Glutamatergic neuron (in vitro differentiated cells): ENCODE measurements at regions not wholly inside any gene's neighbourhood (a gene's known extent, or its start where the extent isn't known, plus 50 kb on each side); places are given as distances from the start of the nearest gene placed in this dataset.

Experiments used
- DNase-seq: peaks from one replicate; pipeline ENCODE4 v3.0.0; 2022
- H3K27ac Mint-ChIP-seq: one replicate; pipeline ENCODE4 v1.8.0; 2020; ENCODE audit warnings: mild to moderate bottlenecking, mixed read lengths, inconsistent platforms; ENCODE audit not compliant: unreplicated experiment
- H3K27me3 Mint-ChIP-seq: one replicate; pipeline ENCODE4 v1.8.0; 2020; ENCODE audit warnings: mild to moderate bottlenecking, moderate library complexity, mixed read lengths, inconsistent platforms; ENCODE audit not compliant: unreplicated experiment
- H3K36me3 Mint-ChIP-seq: one replicate; pipeline ENCODE4 v1.8.0; 2020; ENCODE audit warnings: mild to moderate bottlenecking, mixed read lengths, inconsistent platforms; ENCODE audit not compliant: unreplicated experiment
- H3K4me1 Mint-ChIP-seq: one replicate; pipeline ENCODE4 v1.8.0; 2020; ENCODE audit warnings: mild to moderate bottlenecking, low read depth, mixed read lengths, inconsistent platforms; ENCODE audit not compliant: unreplicated experiment
- H3K4me3 Mint-ChIP-seq: one replicate; pipeline ENCODE4 v1.8.0; 2020; ENCODE audit warnings: mild to moderate bottlenecking, mixed read lengths, inconsistent platforms; ENCODE audit not compliant: unreplicated experiment
- H3K9me3 Mint-ChIP-seq: one replicate; pipeline ENCODE4 v1.8.0; 2020; ENCODE audit warnings: mild to moderate bottlenecking, moderate library complexity, mixed read lengths, inconsistent platforms; ENCODE audit not compliant: unreplicated experiment
- CTCF ChIP-seq: fragments of 200-600 bp; sonication (generic); IDR thresholded peaks from one replicate; pipeline ENCODE4 v1.5.0; 2021; ENCODE audit not compliant: partially characterized antibody, unreplicated experiment

- Mint-ChIP-seq H3K27me3 (peaks cover 2% of the 10 kb centered on the region), H3K4me3 (no peak overlapping the region), H3K9me3 (no peaks in the 10 kb centered on the region), H3K27ac (no peak overlapping the region), H3K36me3 (no peaks in the 10 kb centered on the region), H3K4me1 (no peaks in the 10 kb centered on the region)
- DNase-seq = no peak
- no peak for TF ChIP-seq CTCF
Measured at GRCh38 chr13:58235454-58235853, 603.9 kb downstream of the PCDH17 start.

DNA sequence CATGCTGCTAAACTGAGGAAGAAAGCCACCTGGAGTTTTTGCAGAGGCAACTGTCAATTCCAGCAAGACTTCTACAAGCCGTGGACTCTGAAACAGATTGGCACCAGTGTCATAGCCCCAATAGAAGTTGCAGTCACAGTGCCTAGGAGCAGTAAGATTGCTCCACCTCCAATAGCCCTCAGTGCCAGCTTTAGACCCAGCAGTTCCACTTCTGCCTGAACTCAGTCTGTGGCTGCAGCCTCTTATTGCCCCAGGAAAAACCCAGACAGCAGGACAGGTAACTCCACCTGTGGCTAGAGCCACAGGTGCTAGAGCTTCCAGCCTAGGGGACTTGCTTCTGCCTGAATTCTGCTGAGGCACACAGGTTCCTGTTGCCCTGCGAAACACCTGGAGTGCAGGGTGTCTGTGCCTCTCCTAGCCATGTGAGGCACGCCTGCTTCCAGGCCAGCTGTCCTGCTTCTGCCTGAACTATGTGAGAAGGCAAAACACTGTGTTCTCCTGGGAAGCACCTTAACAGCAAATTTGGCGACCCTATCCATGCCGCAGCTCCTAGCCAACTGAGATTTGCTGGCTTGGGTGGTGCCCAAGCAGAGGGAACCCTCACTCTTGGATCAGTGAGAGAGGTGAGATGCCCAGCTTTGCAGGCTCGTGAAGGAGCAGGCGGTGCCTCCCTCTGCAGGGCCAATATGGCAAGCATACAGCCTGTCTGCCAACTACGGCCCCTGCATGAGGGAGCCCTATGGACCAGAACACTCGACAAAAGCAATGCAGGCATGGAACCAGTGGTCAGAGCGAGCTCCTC, 607.6 kb downstream of the PCDH17 start:
- Mint-ChIP-seq H3K4me3 (no peak overlapping the region), H3K27me3 (no peaks in the 10 kb centered on the region), H3K27ac (no peak overlapping the region), H3K36me3 (no peaks in the 10 kb centered on the region), H3K9me3 (peaks cover 2% of the 10 kb centered on the region), H3K4me1 (no peaks in the 10 kb centered on the region)
- no peak for DNase-seq
- TF ChIP-seq CTCF = no peak

DNA sequence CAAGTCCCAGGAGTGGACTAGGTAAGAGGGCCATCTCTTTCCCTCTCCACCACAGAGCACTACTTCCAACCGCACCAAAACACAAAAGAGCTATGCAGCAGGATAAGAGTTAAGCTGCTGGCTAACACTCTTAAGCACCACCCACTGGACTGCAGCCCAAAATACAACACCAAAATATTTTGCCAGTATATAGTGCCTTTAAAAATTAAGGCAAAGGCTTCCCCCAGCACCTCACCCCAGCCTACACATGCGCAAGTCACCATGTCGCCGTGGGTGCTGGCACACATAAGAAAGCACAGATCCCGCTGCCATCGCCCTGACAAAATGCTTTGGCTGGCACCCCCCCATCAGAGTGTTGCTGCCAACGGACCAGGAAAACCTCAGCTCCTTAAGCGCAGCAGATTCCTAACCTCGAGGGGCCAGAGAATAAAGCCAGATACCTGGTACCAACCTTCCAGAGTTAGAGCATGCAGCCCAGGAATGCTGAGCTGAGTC, 608.3 kb downstream of the PCDH17 start:
- H3K9me3 Mint-ChIP-seq = peaks cover 3% of the 10 kb centered on the region
- H3K4me3 Mint-ChIP-seq = no peak overlapping the region
- H3K27ac Mint-ChIP-seq = no peak overlapping the region
- DNase-seq = no peak
- H3K36me3 Mint-ChIP-seq = no peaks in the 10 kb centered on the region
- no peak for TF ChIP-seq CTCF
- H3K4me1 Mint-ChIP-seq = no peaks in the 10 kb centered on the region
- H3K27me3 Mint-ChIP-seq = no peaks in the 10 kb centered on the region

DNA sequence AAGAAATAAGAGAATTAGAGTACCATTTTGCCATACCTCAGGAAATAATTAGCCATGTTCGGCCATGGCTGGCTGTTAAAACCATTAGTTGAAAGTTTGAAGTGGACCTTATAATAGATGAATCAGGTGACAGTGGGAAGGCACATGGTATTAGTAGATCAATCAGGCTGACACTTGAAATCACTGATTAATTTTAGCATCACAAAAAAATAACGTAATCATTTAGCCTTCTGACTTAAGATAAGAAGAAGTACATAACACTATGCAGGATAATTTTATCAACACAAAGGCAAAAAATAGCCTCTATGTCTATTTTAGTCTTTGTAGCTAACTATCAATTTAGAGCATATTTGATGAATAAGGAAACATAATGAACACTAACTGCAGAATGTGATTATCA, 615.5 kb downstream of the PCDH17 start:
- no peaks in the 10 kb centered on the region for H3K4me1 Mint-ChIP-seq
- TF ChIP-seq CTCF = no peak
- no peaks in the 10 kb centered on the region for H3K27me3 Mint-ChIP-seq

GRCh38 chr13:58254943-58255342, 623.4 kb downstream of the PCDH17 start:
- Mint-ChIP-seq H3K4me3 (no peak overlapping the region), H3K27me3 (no peaks in the 10 kb centered on the region), H3K27ac (no peak overlapping the region), H3K36me3 (no peaks in the 10 kb centered on the region), H3K9me3 (no peaks in the 10 kb centered on the region), H3K4me1 (peaks cover 6% of the 10 kb centered on the region)
- DNase-seq = no peak
- no peak for TF ChIP-seq CTCF

More for the DNA sequence above, 615.5 kb downstream of the PCDH17 start:
- H3K9me3 Mint-ChIP-seq = peaks cover 1% of the 10 kb centered on the region
- no peak overlapping the region for H3K27ac Mint-ChIP-seq
- no peak for DNase-seq
- H3K4me3 Mint-ChIP-seq = no peak overlapping the region
- no peaks in the 10 kb centered on the region for H3K36me3 Mint-ChIP-seq
